ENCODE measurements at regions not wholly inside any gene's neighbourhood (a gene's known extent, or its start where the extent isn't known, plus 50 kb on each side); places are given as distances from the start of the nearest gene placed in this dataset.

- TF ChIP-seq CTCF (conservative IDR thresholded peaks at IDR 0.05 in 1 of 2, IDR thresholded peaks at IDR 0.05 in 1 of 2; ENCODE audit: extremely low read depth in 1 of 2, insufficient read depth in 1 of 2, low read depth in 1 of 2, low read length in 2 of 2), result no peak
- TF ChIP-seq EZH2 (IDR thresholded peaks at IDR 0.05; ENCODE audit: borderline replicate concordance, low read length), result no peak
Measured at GRCh38 chr14:95466506-95466905, 49.9 kb downstream of the SYNE3 start.
